WERI-Rb-1 (cell line): ENCODE measurements at regions not wholly inside any gene's neighbourhood (a gene's known extent, or its start where the extent isn't known, plus 50 kb on each side); places are given as distances from the start of the nearest gene placed in this dataset.
"Not testable (repeated sequence)": the region's sequence is repeated elsewhere in the genome, so short reads cannot be mapped to it uniquely, and the experiment has no call there.

Source experiments
- DNase-seq: peaks from one replicate; pipeline ENCODE4 v3.0.0-alpha.2; 2020
- H3K27ac ChIP-seq: fragments of 250-450 bp; sonication (Bioruptor Pico); 2 replicates; pipeline ENCODE4 v1.5.1; 2020; ENCODE audit warnings: mild to moderate bottlenecking, moderate library complexity
- H3K27me3 ChIP-seq: fragments of 250-450 bp; sonication (Bioruptor Pico); 2 replicates; pipeline ENCODE4 v1.5.1; 2021; ENCODE audit warnings: mild to moderate bottlenecking, low read depth, moderate library complexity; ENCODE audit not compliant: insufficient read depth, severe bottlenecking
- H3K36me3 ChIP-seq: fragments of 250-450 bp; sonication (Bioruptor Pico); 2 replicates; pipeline ENCODE4 v1.5.1; 2020; ENCODE audit warnings: mild to moderate bottlenecking, moderate library complexity
- H3K4me3 ChIP-seq: 2 replicates; pipeline ENCODE4 v1.5.1; 2011; ENCODE audit warnings: low read depth, mild to moderate bottlenecking, control low read depth, low read length
- H3K9me3 ChIP-seq: fragments of 250-450 bp; sonication (Bioruptor Pico); 2 replicates; pipeline ENCODE4 v1.5.1; 2021; ENCODE audit warnings: mild to moderate bottlenecking, moderate library complexity; ENCODE audit not compliant: severe bottlenecking
- TF ChIP-seq, protein P1 (sequence below): IDR thresholded peaks from 2 replicates; pipeline ENCODE4 v1.5.1; 2011; ENCODE audit warnings: low read depth, mild to moderate bottlenecking, control low read depth, inconsistent platforms, low read length

DNA sequence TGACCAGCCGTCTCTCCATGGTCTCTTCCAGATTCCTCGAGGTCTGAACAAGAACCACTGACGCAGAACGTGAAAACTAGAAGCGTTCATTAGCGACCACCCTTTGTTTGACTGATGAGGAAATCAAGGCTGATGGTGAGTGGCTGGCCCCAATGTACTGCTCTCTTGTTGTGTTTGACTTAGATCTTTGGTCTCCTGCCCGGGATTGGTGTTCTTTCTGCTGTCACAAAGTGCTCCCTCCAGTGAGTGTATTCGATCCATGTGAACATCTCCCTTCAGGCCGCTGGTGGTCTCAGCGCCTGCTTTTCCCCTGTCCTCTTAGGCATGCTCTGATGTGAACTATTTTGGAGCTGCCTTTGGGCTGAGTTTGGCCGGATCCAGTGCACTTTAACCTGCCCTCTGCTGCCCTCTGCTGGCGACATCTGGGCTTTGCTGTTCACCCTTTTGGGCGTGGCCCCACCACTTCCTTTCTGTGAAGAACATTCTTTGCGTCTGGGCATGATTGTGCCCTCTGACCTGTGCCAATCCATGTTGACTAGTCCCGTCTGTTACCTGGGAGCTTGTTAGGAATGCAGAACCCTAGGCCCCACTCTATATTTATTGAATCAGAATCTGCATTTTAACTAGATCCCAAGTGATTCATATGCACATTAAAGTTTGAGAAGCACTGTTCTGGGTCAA, 279.1 kb downstream of the TTC6 start:
- Histone ChIP-seq H3K27me3 (peaks cover 4% of the 10 kb centered on the region), H3K36me3 (no peaks in the 10 kb centered on the region), H3K27ac (no peak overlapping the region), H3K9me3 (no peaks in the 10 kb centered on the region), H3K4me3 (no peak overlapping the region)
- TF ChIP-seq, protein P1, sequence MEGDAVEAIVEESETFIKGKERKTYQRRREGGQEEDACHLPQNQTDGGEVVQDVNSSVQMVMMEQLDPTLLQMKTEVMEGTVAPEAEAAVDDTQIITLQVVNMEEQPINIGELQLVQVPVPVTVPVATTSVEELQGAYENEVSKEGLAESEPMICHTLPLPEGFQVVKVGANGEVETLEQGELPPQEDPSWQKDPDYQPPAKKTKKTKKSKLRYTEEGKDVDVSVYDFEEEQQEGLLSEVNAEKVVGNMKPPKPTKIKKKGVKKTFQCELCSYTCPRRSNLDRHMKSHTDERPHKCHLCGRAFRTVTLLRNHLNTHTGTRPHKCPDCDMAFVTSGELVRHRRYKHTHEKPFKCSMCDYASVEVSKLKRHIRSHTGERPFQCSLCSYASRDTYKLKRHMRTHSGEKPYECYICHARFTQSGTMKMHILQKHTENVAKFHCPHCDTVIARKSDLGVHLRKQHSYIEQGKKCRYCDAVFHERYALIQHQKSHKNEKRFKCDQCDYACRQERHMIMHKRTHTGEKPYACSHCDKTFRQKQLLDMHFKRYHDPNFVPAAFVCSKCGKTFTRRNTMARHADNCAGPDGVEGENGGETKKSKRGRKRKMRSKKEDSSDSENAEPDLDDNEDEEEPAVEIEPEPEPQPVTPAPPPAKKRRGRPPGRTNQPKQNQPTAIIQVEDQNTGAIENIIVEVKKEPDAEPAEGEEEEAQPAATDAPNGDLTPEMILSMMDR, result peak; percentile 85
- DNase-seq, result peak; percentile 77

DNA sequence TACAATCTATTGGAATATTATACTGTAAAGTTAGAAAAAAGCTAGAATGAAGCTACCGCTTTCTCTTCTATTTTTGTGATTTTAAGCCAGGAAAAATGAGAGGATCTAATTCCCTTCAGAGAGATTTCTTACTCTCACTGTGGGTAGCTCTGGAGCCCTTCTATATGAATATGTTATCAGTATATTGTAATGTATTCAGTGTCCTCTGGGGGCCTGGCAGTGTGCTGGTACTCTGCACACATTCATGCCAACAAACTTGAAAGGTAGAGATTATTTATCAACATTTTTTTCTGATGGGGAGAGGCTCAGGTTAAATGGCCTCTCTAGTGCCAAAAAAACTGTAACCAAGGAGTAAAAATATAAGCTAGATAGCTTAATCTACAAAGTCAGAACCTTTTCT, 292.8 kb downstream of the TTC6 start:
- H3K9me3 ChIP-seq, result peaks cover 2% of the 10 kb centered on the region
- TF ChIP-seq, protein P1, result no peak
- no peak overlapping the region for H3K27ac ChIP-seq
- peaks cover 13% of the 10 kb centered on the region for H3K27me3 ChIP-seq
- H3K4me3 ChIP-seq, result no peak overlapping the region
- no peak for DNase-seq
- H3K36me3 ChIP-seq, result no peaks in the 10 kb centered on the region

DNA sequence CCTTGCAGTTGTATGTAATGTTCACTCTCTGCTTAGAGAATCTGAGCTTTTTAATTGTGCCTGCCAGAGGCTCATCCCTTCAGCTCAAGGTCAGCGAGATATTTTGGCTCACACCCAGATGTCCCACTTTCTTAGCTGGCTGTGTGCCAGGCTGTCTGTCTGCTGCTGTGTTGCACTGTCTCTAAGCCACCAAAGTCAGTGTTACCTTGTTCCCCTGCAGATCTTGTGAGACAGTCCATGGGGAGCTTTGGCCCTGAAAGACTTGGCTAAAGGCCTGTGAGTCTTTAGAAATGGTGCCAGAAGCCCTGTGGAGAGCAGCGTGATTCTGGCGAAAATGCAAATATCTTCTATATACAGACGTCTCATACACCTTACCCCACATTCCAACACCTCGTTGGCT, 293.7 kb downstream of the TTC6 start:
- no peaks in the 10 kb centered on the region for H3K36me3 ChIP-seq
- H3K27me3 ChIP-seq, result peaks cover 21% of the 10 kb centered on the region
- H3K9me3 ChIP-seq, result peaks cover 2% of the 10 kb centered on the region
- TF ChIP-seq, protein P1, result no peak
- DNase-seq, result no peak
- no peak overlapping the region for H3K4me3 ChIP-seq
- H3K27ac ChIP-seq, result no peak overlapping the region

DNA sequence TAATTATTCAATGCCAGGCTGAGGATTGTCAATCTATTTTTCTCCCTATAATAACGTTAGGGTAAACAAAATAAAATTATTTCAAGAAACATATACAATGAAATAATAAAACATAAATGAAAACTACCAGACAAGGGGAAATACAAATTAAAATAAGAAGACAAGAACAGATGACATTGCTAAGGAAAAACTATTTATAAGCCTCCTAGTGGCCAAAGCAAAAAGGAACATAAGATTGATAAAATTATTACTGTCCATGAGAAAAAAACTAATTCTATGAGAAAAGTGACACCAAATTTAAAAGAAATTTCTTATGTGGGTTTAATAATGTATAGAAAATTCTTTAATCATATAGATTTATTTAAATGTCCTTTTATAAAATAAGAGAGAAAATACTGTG, 294.7 kb downstream of the TTC6 start:
- H3K27ac ChIP-seq, result no peak overlapping the region
- peaks cover 25% of the 10 kb centered on the region for H3K27me3 ChIP-seq
- H3K4me3 ChIP-seq, result no peak overlapping the region
- no peak for DNase-seq
- H3K36me3 ChIP-seq, result no peaks in the 10 kb centered on the region
- TF ChIP-seq, protein P1, result no peak
- H3K9me3 ChIP-seq, result peaks cover 2% of the 10 kb centered on the region

DNA sequence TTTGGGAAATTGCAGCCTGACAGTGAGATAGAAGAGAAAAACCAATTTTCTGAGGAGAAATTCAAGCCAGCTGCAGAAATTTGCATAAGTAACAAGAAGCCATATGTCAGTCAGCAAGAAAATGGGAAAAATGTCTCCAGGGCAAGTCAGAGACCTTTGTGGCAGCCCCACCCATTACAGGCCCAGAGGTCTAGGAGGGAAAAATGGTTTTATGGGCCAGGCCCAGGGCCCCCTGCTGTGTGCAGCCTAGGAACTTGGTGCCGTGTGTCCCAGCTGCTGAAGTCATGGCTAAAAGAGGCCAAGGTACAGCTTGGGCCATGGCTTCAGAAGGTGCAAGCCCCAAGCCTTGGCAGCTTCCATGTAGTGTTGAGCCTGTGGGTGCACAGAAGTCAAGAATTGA, 296.1 kb downstream of the TTC6 start:
- H3K27ac ChIP-seq, H3K4me3 ChIP-seq, H3K36me3 ChIP-seq, H3K9me3 ChIP-seq, DNase-seq: not testable (repeated sequence)
- peaks cover 29% of the 10 kb centered on the region for H3K27me3 ChIP-seq

DNA sequence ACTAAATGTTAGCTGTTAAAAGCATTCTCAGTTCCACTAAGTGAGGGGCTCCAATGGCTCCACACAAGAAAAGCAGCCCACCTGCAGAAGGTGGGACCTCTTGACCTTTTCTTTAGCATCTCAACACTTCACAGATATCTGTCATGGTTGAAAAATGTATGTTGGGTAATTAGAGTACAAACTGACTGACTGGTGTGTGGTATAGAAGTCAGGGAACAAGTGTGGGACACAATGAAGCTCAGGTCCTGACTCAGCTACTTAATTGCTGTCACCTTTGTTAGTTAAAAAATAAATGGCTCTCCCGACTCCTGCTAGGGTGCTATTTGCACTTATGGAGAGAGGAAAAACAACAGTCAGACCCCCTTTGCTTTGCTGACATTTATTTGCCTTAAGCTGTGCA, 299.0 kb downstream of the TTC6 start:
- peaks cover 27% of the 10 kb centered on the region for H3K27me3 ChIP-seq
- peaks cover 2% of the 10 kb centered on the region for H3K9me3 ChIP-seq
- no peak overlapping the region for H3K27ac ChIP-seq
- no peaks in the 10 kb centered on the region for H3K36me3 ChIP-seq
- TF ChIP-seq, protein P1, result no peak
- H3K4me3 ChIP-seq, result no peak overlapping the region
- DNase-seq, result no peak
